ENCODE measurements at regions not wholly inside any gene's neighbourhood (a gene's known extent, or its start where the extent isn't known, plus 50 kb on each side); places are given as distances from the start of the nearest gene placed in this dataset.

- no peak for DNase-seq (ENCODE audit: low spot score)
Observed at GRCh38 chr14:76948976-76949375, 79.5 kb downstream of the IRF2BPL start.

GRCh38 chr14:76948213-76948947 is 80.1 kb downstream of the IRF2BPL start:
- DNase-seq (ENCODE audit: low spot score): peak; percentile 60

- DNase-seq (ENCODE audit: low spot score): no peak
Observed at GRCh38 chr14:76947838-76948184, 80.7 kb downstream of the IRF2BPL start.

GRCh38 chr14:76947078-76947837 is 81.2 kb downstream of the IRF2BPL start:
- DNase-seq (ENCODE audit: low spot score): peak; percentile 94

GRCh38 chr14:76946753-76947077 is 81.8 kb downstream of the IRF2BPL start:
- no peak for DNase-seq (ENCODE audit: low spot score)

- DNase-seq (ENCODE audit: low spot score): no peak
Observed at GRCh38 chr14:76943072-76943471, 85.4 kb downstream of the IRF2BPL start.

- no peak for DNase-seq (ENCODE audit: low spot score)
Observed at GRCh38 chr14:76941946-76942805, 86.3 kb downstream of the IRF2BPL start.

GRCh38 chr14:76941544-76941943 is 87.0 kb downstream of the IRF2BPL start:
- DNase-seq (ENCODE audit: low spot score): no peak

- no peak for DNase-seq (ENCODE audit: low spot score)
Observed at GRCh38 chr14:76940021-76940760, 88.3 kb downstream of the IRF2BPL start.

GRCh38 chr14:76939015-76939742 is 89.3 kb downstream of the IRF2BPL start:
- DNase-seq (ENCODE audit: low spot score): no peak

- DNase-seq (ENCODE audit: low spot score): no peak
Observed at GRCh38 chr14:76938092-76938500, 90.4 kb downstream of the IRF2BPL start.

GRCh38 chr14:76937181-76938091 is 91.1 kb downstream of the IRF2BPL start:
- DNase-seq (ENCODE audit: low spot score): peak; percentile 42

GRCh38 chr14:76936483-76936882 is 92.0 kb downstream of the IRF2BPL start:
- DNase-seq (ENCODE audit: low spot score): no peak

- DNase-seq (ENCODE audit: low spot score): no peak
Observed at GRCh38 chr14:76933515-76933914, 95.0 kb downstream of the IRF2BPL start.

GRCh38 chr14:76931631-76932402 is 96.7 kb downstream of the IRF2BPL start:
- DNase-seq (ENCODE audit: low spot score): no peak

GRCh38 chr14:76930549-76930948 is 98.0 kb downstream of the IRF2BPL start:
- DNase-seq (ENCODE audit: low spot score): no peak

GRCh38 chr14:76929927-76930326 is 98.6 kb downstream of the IRF2BPL start:
- no peak for DNase-seq (ENCODE audit: low spot score)

GRCh38 chr14:76927971-76928700 is 100.4 kb downstream of the IRF2BPL start:
- DNase-seq (ENCODE audit: low spot score): no peak

All from kidney tubule cell (primary cell).